G401 (cell line): ENCODE measurements at regions not wholly inside any gene's neighbourhood (a gene's known extent, or its start where the extent isn't known, plus 50 kb on each side); places are given as distances from the start of the nearest gene placed in this dataset.

ENCODE experiments used
- DNase-seq: peaks from one replicate; pipeline ENCODE4 v3.0.0-alpha.2; 2015; ENCODE audit warnings: low spot score
- in situ Hi-C: cut with HindIII; loops from 2 replicates; pipeline ENCODE4 v1.10.0; 2016; ENCODE audit warnings: low sequenced_read_pairs, mixed read lengths

DNA sequence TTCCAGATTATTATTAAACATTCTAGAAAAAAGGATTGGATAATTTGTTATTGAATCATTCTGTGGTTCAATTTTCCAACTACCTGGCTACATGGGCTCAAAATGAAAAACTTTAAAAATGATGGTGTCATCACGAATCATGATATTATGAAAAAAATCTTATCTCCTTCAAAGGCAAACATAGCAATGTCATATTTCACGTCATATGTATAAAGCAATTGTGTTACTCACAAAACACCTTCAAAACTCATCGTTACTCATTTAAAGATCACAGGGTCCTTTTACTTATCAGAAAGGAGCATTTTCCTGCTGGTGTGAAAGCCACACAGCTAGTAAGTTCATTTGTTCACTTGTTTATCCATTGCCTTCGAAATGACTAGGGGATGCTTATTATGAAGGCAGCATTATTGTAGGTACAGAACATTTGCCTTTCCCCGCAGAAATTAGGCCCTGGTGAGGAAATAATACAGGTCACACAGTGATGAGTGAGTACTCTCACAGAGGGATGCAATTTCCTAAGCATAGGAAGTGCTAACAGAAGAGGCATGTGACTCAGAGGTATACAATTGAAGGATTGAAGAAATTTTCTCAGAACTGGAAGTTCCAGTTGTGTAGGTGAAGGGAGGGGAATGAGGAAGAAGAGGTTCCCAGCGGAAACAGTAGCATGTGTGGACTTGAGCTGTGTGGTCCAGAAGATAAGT lies 478.7 kb downstream of the INHBA start:
- no peak for DNase-seq
- in situ Hi-C loops = no loop called here

DNA sequence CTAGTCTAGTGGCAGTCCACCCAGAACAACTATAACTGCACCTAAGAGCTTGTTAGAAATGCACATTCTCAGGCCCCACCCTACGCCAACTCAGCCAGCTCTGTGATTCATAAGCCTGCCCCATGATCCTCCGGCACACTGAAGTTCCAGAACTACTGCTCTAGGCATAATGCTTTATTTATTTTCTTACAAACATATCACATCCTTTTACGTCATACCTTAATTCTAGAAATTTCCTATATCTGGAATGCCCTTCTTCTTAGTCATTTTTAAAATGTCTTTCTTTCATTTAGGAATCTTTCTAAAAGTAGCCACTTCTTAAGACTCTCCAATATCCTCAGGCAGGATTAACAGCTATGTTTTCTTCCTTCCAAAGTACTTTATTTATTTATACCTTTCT lies 480.1 kb downstream of the INHBA start:
- in situ Hi-C loops = no loop called here
- DNase-seq = no peak

DNA sequence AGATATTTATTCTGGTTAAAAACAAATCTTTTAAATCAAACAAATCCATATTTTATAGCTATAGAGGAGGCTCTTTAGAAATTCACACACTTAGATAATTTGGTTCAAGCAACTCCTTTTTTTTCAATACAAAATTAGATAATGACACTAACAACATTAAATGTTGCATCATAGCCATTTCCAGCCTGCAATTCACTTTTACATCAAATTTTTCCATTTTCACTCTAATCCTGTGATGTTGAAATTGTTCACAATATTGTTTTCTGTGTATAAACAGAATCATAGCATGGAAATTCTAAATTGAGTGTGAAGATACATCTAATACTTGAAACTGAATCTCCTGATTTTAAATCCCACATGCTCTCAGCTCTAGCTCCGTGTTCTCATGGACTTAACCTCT lies 482.6 kb downstream of the INHBA start:
- in situ Hi-C loops = no loop called here
- DNase-seq = no peak

DNA sequence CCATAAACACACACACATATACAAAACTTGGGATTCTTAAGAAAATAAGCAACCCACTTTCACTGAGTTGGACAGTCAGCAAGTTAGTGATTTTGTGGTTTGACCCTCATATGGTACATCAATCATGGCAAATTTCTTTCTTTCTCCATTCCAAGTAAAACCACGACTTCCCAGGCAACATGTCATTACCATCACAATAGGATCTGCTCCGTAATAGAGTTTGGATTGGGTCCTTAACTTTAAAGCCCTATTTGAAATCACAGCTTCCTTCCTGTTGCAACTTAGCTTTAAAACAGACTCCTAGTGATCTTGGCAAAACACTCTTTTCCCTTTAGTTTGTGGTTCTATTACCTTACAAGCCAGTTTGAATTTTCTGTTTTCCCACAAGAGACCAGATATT lies 483.6 kb downstream of the INHBA start:
- DNase-seq = no peak
- in situ Hi-C loops = no loop called here

- in situ Hi-C loops = no loop called here
- no peak for DNase-seq
These were observed 485.6 kb downstream of the INHBA start for GRCh38 chr7:41217306-41217705.

GRCh38 chr7:41207141-41207540 lies 495.7 kb downstream of the INHBA start:
- in situ Hi-C loops = no loop called here
- no peak for DNase-seq

DNA sequence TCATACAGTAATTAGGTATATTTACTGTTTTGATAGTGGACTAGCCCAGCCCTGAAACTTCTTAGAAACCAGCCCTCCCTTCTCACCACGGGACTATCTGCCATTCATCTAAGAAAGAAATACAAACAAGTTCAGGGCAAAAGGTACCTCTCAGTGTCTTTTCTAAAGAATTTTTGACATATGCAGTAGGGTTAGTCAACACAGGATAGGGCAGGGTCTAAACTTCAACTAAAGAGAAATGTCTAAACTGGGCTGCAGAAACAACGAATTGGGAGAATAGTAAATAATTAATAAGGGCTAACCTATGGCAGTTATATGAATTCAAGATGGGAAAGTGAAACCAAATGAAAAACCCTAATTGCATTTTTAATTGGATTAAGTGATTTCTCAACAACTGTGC lies 496.6 kb downstream of the INHBA start:
- no peak for DNase-seq
- in situ Hi-C loops = no loop called here

DNA sequence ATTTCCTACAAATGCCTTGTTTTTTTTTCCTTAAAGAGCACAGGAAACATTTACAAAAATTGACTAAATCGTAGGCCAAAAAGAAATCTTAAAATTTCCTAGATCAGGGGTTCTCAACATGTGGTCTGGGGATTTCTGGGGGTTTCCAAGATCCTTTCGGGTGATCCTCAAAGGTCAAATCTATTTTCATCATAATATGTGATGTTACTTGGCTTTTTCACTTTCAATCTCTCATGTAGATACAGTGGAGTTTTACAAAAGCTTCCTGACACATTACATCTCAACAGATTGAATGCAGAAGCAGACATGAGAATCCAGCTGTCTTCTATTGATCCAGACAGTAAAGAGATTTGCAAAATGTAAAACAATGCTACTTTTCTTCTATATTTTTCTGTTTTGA lies 497.3 kb downstream of the INHBA start:
- in situ Hi-C loops = no loop called here
- no peak for DNase-seq

DNA sequence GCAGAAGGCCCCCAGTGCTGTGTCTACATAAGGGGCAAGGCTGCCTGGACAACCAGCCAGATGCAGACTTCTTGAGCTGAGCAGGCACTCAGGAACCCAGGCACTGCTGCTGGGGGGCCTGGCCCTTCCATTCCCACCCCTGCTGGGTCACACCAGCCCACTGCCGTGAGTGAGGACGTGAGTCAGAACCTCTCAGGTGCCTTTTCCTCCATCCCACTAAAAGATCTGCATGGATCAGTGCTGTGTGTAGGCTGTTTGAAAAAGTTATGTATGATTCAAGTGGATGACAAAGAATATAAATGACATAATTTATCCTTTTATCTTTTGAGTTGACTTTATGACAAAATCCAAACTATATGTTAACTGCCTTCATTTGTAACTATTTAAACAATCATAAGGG lies 499.3 kb downstream of the INHBA start:
- DNase-seq = no peak
- in situ Hi-C loops = no loop called here

GRCh38 chr7:41201021-41201420 lies 501.9 kb downstream of the INHBA start:
- DNase-seq = no peak
- in situ Hi-C loops = no loop called here

- in situ Hi-C loops = no loop called here
- DNase-seq = no peak
These were observed 503.8 kb downstream of the INHBA start for GRCh38 chr7:41199136-41199535.

DNA sequence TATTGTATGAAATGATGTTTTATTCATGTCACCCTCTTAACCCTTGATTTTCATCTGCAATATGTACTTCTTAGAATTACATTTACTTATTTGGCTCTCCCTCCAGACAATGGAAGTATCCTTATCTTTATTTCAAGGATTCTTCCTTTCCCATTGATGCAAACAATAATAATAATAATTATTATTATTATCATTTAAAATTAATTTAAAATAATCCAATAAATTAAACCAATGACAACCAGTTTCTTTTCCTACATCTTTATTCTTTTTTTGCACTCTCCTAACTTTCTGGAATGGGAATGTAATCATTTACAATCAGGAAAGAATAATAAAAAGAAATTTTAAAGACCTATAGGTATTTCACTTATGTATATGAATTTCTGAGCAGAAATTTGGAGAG lies 504.4 kb downstream of the INHBA start:
- no peak for DNase-seq
- in situ Hi-C loops = no loop called here

- in situ Hi-C loops = no loop called here
- no peak for DNase-seq
These were observed 505.1 kb downstream of the INHBA start for GRCh38 chr7:41197769-41198168.

- in situ Hi-C loops = no loop called here
- DNase-seq = no peak
These were observed 509.1 kb downstream of the INHBA start for GRCh38 chr7:41193738-41194282.

- no peak for DNase-seq
- in situ Hi-C loops = no loop called here
These were observed 512.3 kb downstream of the INHBA start for GRCh38 chr7:41190581-41190980.

DNA sequence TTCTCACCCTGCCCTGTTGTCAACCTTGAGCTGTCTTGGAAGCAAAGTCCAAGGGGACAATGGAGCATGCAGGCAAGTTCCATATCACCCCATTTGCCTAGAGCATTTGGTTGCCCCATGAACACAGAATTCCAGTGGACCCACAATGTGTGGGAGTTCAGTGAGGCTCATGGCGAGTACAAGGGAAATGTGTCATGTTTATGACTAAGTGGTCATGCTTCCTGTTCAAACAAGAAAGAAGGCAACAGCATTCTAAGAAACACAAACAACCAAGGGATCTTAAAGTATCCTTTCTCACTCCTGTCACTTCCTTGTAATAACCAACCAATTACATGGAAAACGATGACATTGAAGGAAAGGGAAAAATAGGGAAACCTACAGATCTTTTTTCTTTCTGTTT lies 513.0 kb downstream of the INHBA start:
- no peak for DNase-seq
- in situ Hi-C loops = no loop called here

DNA sequence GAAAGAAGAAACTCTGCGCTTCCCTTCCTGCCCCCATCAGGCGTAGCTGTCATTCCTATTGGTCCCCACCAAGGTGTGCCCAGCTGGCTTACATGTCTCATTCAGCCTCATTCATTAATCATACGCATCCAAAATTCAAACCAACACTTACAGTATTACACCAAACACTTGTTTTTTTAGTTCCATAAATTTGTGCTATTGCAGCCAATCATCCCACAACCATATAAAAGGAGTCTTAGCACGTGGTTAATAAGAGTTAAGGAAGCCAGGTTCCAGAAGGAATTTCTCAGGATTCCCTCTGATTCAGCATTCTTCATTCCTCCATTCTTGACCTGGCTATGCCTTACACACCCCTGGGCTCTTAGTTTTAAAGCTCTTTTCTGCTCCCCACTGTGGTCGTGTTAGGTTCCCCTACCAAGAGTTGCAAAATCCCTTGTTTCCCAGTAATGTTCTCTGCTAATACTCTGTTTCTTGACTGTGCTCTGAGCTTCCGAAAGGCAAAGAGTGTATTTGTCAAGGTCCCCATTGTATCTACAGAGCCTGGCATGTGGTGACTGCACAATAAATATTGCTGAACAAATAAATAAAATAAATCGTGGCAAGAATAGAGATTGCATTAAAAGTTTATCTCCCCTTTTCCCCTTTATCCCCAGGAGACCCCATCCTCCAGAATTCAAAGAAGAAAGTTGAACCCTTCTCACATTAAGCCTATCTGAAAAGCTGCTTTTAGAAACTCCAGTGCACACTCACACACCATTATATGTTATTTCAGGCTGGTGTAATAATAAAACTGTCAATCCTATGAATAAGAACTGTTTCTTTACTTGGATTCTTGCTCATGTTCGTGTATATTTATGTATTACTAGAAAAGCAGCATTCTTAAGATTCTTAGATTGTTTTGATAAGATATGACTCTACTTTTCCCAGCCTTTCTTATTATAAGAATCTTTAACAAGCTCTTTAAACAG lies 514.4 kb downstream of the INHBA start:
- no peak for DNase-seq
- in situ Hi-C loops = no loop called here

GRCh38 chr7:41187322-41187721 lies 515.6 kb downstream of the INHBA start:
- in situ Hi-C loops = no loop called here
- no peak for DNase-seq

GRCh38 chr7:41185851-41186250 lies 517.0 kb downstream of the INHBA start:
- in situ Hi-C loops = no loop called here
- DNase-seq = no peak

- no peak for DNase-seq
- in situ Hi-C loops = no loop called here
These were observed 519.1 kb downstream of the INHBA start for GRCh38 chr7:41183741-41184140.
